ENCODE measurements at regions not wholly inside any gene's neighbourhood (a gene's known extent, or its start where the extent isn't known, plus 50 kb on each side); places are given as distances from the start of the nearest gene placed in this dataset.

- H3K27me3 Mint-ChIP-seq (ENCODE audit: low read depth): no peaks in the 10 kb centered on the region; the same call in 1 of the 2 replicates
- no peaks in the 10 kb centered on the region for H4K20me1 ChIP-seq (ENCODE audit: control insufficient read depth, insufficient read depth, insufficient read length)
These were observed 564.9 kb upstream of the FSHR start for GRCh38 chr2:49719241-49719640.

More at GRCh38 chr2:49719241-49719640, 564.9 kb upstream of the FSHR start:
- no peaks in the 10 kb centered on the region for H3K9me3 Mint-ChIP-seq
- H2BK20ac ChIP-seq (ENCODE audit: low read depth, low read length, poor library complexity, severe bottlenecking): no peak overlapping the region
- H3K9me3 ChIP-seq (ENCODE audit: control insufficient read depth, low read depth, low read length): no peaks in the 10 kb centered on the region
- no peak overlapping the region for H3K9ac ChIP-seq (ENCODE audit: extremely low read depth, insufficient read length, low read length)
- H3K4me1 Mint-ChIP-seq: no peaks in the 10 kb centered on the region
- no peaks in the 10 kb centered on the region for H3K4me1 ChIP-seq (ENCODE audit: insufficient read depth, low read length)
- no peak overlapping the region for H3K4ac ChIP-seq (ENCODE audit: low read depth, low read length)
- H3K14ac ChIP-seq (ENCODE audit: insufficient read depth, low read length): no peak overlapping the region
- H2BK15ac ChIP-seq (ENCODE audit: low read depth, low read length): no peak overlapping the region
- H3K27ac Mint-ChIP-seq: no peak overlapping the region
- no peak overlapping the region for H4K5ac ChIP-seq (ENCODE audit: insufficient read length, low read depth, low read length)
- no peaks in the 10 kb centered on the region for H3K36me3 Mint-ChIP-seq (ENCODE audit: insufficient read depth in 1 of 3, low read depth in 3 of 3)
- no peak overlapping the region for H3K18ac ChIP-seq (ENCODE audit: insufficient read length, low read depth, low read length)
- H2BK5ac ChIP-seq (ENCODE audit: insufficient read length, low read length): no peak overlapping the region
- no peak overlapping the region for H3K4me3 Mint-ChIP-seq
- no peaks in the 10 kb centered on the region for H3K79me1 ChIP-seq (ENCODE audit: insufficient read depth, low read depth, low read length, poor library complexity, severe bottlenecking)
- no peak overlapping the region for H3K27ac ChIP-seq (ENCODE audit: insufficient read length, low read depth, low read length)
- H3K27me3 ChIP-seq (ENCODE audit: insufficient read depth, low read length): no peaks in the 10 kb centered on the region
- DNase-seq: no peak
- no peak overlapping the region for H4K91ac ChIP-seq (ENCODE audit: insufficient read length, low read depth, low read length)
- no peaks in the 10 kb centered on the region for H3K79me2 ChIP-seq (ENCODE audit: insufficient read depth, low read length)
- H3T11ph ChIP-seq (ENCODE audit: low read length): no peak overlapping the region
- H3K23ac ChIP-seq (ENCODE audit: insufficient read length, low read depth, low read length): no peak overlapping the region
- H2AK5ac ChIP-seq (ENCODE audit: insufficient read length, low read length): no peak overlapping the region
- TF ChIP-seq CTCF (conservative IDR thresholded peaks at IDR 0.05): no peak
- H2BK120ac ChIP-seq (ENCODE audit: low read depth, low read length, poor library complexity, severe bottlenecking): no peak overlapping the region
- no peak overlapping the region for H2AFZ ChIP-seq (ENCODE audit: low read length)
- no peak overlapping the region for H3K56ac ChIP-seq (ENCODE audit: insufficient read length, low read depth, low read length)
- H4K8ac ChIP-seq (replicated peaks; ENCODE audit: insufficient read length, low read depth, low read length): no peak overlapping the region
- no peak overlapping the region for H3K4me2 ChIP-seq (ENCODE audit: insufficient read depth, insufficient read length, low read length)
- H2BK12ac ChIP-seq (ENCODE audit: insufficient read length, low read depth, low read length): no peak overlapping the region
- no peaks in the 10 kb centered on the region for H3K23me2 ChIP-seq (ENCODE audit: insufficient read length, low read depth, low read length, poor library complexity, severe bottlenecking)
